Esophagus muscularis mucosa (tissue), 4 donors: ENCODE measurements at regions not wholly inside any gene's neighbourhood (a gene's known extent, or its start where the extent isn't known, plus 50 kb on each side); places are given as distances from the start of the nearest gene placed in this dataset.
A peak's percentile ranks its signal among the peaks of the same experiment; 100 is the strongest.

Experiments
- EP300 ChIP-seq: sonication (generic); formaldehyde crosslinking; IDR thresholded peaks from one replicate; pipeline ENCODE4 v1.6.1; 2017; ENCODE audit warnings: antibody characterized with exemption
- POLR2A ChIP-seq: fragments of 450-650 bp; IDR thresholded peaks from one replicate; pipeline ENCODE4 v1.6.1; 2017; ENCODE audit warnings: antibody characterized with exemption, moderate library complexity, mild to moderate bottlenecking, low read depth
- POLR2AphosphoS5 ChIP-seq, 2 donors: sonication (generic); formaldehyde crosslinking; IDR thresholded peaks; one replicate each; pipeline ENCODE4 v1.6.1; 2017; ENCODE audit warnings: antibody characterized with exemption in 2 of 2
- TF ChIP-seq, protein P1 (sequence below), 3 experiments: fragments of 200-600 bp in 2 of 3; fragments of 450-650 bp in 1 of 3; sonication (generic) in 2 of 3; IDR thresholded peaks; one replicate each; pipeline ENCODE4 v1.5.1; 2017 to 2019; ENCODE audit warnings: antibody characterized with exemption in 3 of 3, mild to moderate bottlenecking in 2 of 3, moderate library complexity in 1 of 3

DNA sequence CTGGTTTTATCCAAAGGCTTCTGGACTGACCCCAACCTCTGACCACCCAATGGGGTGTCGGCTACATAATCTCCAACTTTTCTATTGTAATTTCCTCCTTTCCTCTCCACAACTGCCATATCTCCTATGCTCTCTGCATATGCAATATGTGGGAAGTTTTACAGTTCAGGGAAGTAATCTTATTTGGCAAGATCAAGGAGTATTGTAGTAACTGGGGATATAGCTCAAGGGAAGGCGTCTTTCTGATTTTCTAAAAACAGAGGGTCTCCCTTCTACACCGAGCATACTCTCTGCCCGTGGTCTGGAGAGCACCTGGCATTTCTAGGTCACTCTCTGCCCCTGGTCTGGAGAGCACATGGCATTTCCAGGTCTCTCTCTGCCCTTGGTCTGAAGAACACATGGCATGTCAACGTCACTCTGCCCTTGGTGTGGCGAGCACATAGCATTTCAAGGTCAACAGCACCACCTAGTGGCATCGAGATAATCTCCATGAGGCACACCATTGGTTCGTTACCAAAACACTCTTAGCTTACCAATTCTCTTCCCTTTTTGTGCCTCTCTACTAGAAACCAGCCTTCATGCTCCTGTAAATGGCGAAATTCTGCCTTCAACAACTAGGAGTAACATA is 616.4 kb upstream of the NUDT12 start:
- TF ChIP-seq, protein P1, sequence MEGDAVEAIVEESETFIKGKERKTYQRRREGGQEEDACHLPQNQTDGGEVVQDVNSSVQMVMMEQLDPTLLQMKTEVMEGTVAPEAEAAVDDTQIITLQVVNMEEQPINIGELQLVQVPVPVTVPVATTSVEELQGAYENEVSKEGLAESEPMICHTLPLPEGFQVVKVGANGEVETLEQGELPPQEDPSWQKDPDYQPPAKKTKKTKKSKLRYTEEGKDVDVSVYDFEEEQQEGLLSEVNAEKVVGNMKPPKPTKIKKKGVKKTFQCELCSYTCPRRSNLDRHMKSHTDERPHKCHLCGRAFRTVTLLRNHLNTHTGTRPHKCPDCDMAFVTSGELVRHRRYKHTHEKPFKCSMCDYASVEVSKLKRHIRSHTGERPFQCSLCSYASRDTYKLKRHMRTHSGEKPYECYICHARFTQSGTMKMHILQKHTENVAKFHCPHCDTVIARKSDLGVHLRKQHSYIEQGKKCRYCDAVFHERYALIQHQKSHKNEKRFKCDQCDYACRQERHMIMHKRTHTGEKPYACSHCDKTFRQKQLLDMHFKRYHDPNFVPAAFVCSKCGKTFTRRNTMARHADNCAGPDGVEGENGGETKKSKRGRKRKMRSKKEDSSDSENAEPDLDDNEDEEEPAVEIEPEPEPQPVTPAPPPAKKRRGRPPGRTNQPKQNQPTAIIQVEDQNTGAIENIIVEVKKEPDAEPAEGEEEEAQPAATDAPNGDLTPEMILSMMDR (IDR thresholded peaks at IDR 0.05): peak; percentile 9 to 48 (median 33)
- TF ChIP-seq EP300 (no peak), POLR2AphosphoS5 (IDR thresholded peaks at IDR 0.05) (no peak), POLR2A (no peak)
